WTC11 (cell line): ENCODE measurements at regions not wholly inside any gene's neighbourhood (a gene's known extent, or its start where the extent isn't known, plus 50 kb on each side); places are given as distances from the start of the nearest gene placed in this dataset.

Source experiments
- ATAC-seq: fragments of 200-7000 bp; cut with Tn5 transposase; 2 replicates; pipeline ENCODE4 v1.10.0; 2021; ENCODE audit warnings: mild to moderate bottlenecking, moderate library complexity
- CTCF ChIA-PET: fragments of 300-600 bp; sonication (Branson Sonifier 250); formaldehyde crosslinking; loops from one replicate; lab custom pipeline; 2021; ENCODE audit warnings: antibody characterized with exemption; lab: Charles Lee
- POLR2A ChIA-PET: fragments of 350-600 bp; sonication (Branson Sonifier 250); formaldehyde crosslinking; loops from one replicate; lab custom pipeline; 2021; ENCODE audit warnings: antibody characterized with exemption; lab: Charles Lee
- DNase-seq: peaks from one replicate; pipeline ENCODE4 v3.0.0; 2021; ENCODE audit warnings: low spot score
- H3K27ac Mint-ChIP-seq: 2 replicates; pipeline ENCODE4 v1.8.0; 2021; ENCODE audit warnings: mixed read lengths
- H3K27me3 Mint-ChIP-seq: 2 replicates; pipeline ENCODE4 v1.8.0; 2021; ENCODE audit warnings: low read depth, mild to moderate bottlenecking, moderate library complexity, mixed read lengths
- H3K36me3 Mint-ChIP-seq: 2 replicates; pipeline ENCODE4 v1.8.0; 2021; ENCODE audit warnings: mixed read lengths
- H3K4me1 Mint-ChIP-seq: 2 replicates; pipeline ENCODE4 v1.8.0; 2022; ENCODE audit warnings: mixed read lengths
- H3K4me3 Mint-ChIP-seq: 2 replicates; pipeline ENCODE4 v1.8.0; 2021; ENCODE audit warnings: mild to moderate bottlenecking, moderate library complexity, mixed read lengths
- H3K9me3 Mint-ChIP-seq: 2 replicates; pipeline ENCODE4 v1.8.0; 2021; ENCODE audit warnings: mixed read lengths
- HMGA2 ChIP-seq: fragments of 250-450 bp; sonication (Bioruptor Pico); IDR thresholded peaks from 2 replicates; pipeline ENCODE4 v1.4.0; 2021; ENCODE audit warnings: mild to moderate bottlenecking, moderate library complexity
- NFE2L1 ChIP-seq: sonication (generic); formaldehyde crosslinking; IDR thresholded peaks from 2 replicates; pipeline ENCODE4 v1.8.1; 2023; ENCODE audit warnings: missing genetic modification reagents
- PRRX2 ChIP-seq: fragments of 250-450 bp; sonication (Bioruptor Pico); IDR thresholded peaks from 2 replicates; pipeline ENCODE4 v1.8.0; 2021; ENCODE audit warnings: mild to moderate bottlenecking
- SMAD4 ChIP-seq: sonication (generic); formaldehyde crosslinking; IDR thresholded peaks from 2 replicates; pipeline ENCODE4 v1.8.0; 2022; ENCODE audit warnings: mild to moderate bottlenecking, missing genetic modification reagents
- TEAD1 ChIP-seq: sonication (generic); formaldehyde crosslinking; IDR thresholded peaks from 2 replicates; pipeline ENCODE4 v1.8.0; 2022; ENCODE audit warnings: mild to moderate bottlenecking, missing genetic modification reagents
- TEAD4 ChIP-seq: sonication (generic); formaldehyde crosslinking; IDR thresholded peaks from 2 replicates; pipeline ENCODE4 v1.8.0; 2022; ENCODE audit warnings: mild to moderate bottlenecking, missing genetic modification reagents
- ZNF219 ChIP-seq: sonication (generic); formaldehyde crosslinking; IDR thresholded peaks from 2 replicates; pipeline ENCODE4 v1.8.0; 2023; ENCODE audit warnings: missing genetic modification reagents, mild to moderate bottlenecking, borderline replicate concordance
- TF ChIP-seq, protein P1 (sequence below): fragments of 250-450 bp; sonication (Bioruptor Pico); IDR thresholded peaks from 2 replicates; pipeline ENCODE4 v1.9.0; 2021; ENCODE audit warnings: mild to moderate bottlenecking
- TF ChIP-seq, protein P2 (sequence below): sonication (generic); formaldehyde crosslinking; conservative IDR thresholded peaks from 2 replicates; pipeline ENCODE4 v1.8.1; 2022; ENCODE audit warnings: mild to moderate bottlenecking, missing genetic modification reagents
- TF ChIP-seq, protein P3 (sequence below): sonication (generic); formaldehyde crosslinking; IDR thresholded peaks from 2 replicates; pipeline ENCODE4 v1.8.1; 2022; ENCODE audit warnings: low read depth, missing genetic modification reagents, borderline replicate concordance
- TF ChIP-seq, protein P4 (sequence below): sonication (generic); formaldehyde crosslinking; IDR thresholded peaks from 2 replicates; pipeline ENCODE4 v1.8.1; 2022; ENCODE audit warnings: missing genetic modification reagents, borderline replicate concordance
- TF ChIP-seq, protein P5 (sequence below): sonication (generic); formaldehyde crosslinking; IDR thresholded peaks from 2 replicates; pipeline ENCODE4 v1.8.0; 2023; ENCODE audit warnings: missing genetic modification reagents
- TF ChIP-seq, protein P6 (sequence below): sonication (generic); formaldehyde crosslinking; IDR thresholded peaks from 2 replicates; pipeline ENCODE4 v1.8.1; 2023; ENCODE audit warnings: mild to moderate bottlenecking, missing genetic modification reagents, moderate library complexity
- TF ChIP-seq, protein P7 (sequence below): sonication (generic); formaldehyde crosslinking; IDR thresholded peaks from 2 replicates; pipeline ENCODE4 v1.8.1; 2022; ENCODE audit warnings: mild to moderate bottlenecking, moderate library complexity, missing genetic modification reagents
- TF ChIP-seq, protein P8 (sequence below): sonication (generic); formaldehyde crosslinking; IDR thresholded peaks from 2 replicates; pipeline ENCODE4 v1.8.1; 2022; ENCODE audit warnings: mild to moderate bottlenecking, missing genetic modification reagents, moderate library complexity, borderline replicate concordance
- TF ChIP-seq, protein P9 (sequence below): sonication (generic); formaldehyde crosslinking; IDR thresholded peaks from 2 replicates; pipeline ENCODE4 v1.8.1; 2023; ENCODE audit warnings: mild to moderate bottlenecking, missing genetic modification reagents, borderline replicate concordance

DNA sequence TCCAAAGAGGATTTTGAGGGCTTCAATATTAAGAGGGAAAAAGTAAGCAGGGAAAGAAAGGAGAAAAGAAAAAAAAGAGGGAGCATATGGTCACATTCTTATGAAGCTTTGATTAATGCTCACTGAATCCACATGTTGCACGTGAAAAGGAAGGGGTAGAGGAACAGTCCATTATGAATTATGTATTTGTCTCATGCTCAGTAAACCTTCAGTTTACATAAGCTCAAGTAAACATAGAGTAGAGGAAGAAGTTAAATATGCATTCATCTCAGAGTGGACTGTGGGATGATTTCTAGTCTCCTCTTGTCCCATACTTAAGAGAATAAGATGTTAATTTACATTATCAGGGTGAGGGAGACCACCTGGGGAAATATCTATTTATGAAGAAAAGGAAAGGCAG is 334.5 kb downstream of the IPO8 start:
- POLR2A ChIA-PET = no interaction called here
- TF ChIP-seq, protein P1, sequence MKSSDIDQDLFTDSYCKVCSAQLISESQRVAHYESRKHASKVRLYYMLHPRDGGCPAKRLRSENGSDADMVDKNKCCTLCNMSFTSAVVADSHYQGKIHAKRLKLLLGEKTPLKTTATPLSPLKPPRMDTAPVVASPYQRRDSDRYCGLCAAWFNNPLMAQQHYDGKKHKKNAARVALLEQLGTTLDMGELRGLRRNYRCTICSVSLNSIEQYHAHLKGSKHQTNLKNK (CRISPR knock-in tag) = no peak
- no peak for TF ChIP-seq HMGA2 (CRISPR knock-in tag)
- TF ChIP-seq, protein P2, sequence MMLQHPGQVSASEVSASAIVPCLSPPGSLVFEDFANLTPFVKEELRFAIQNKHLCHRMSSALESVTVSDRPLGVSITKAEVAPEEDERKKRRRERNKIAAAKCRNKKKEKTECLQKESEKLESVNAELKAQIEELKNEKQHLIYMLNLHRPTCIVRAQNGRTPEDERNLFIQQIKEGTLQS (CRISPR knock-in tag) = no peak
- no peaks in the 10 kb centered on the region; the same call in 1 of the 2 replicates for H3K27me3 Mint-ChIP-seq
- CTCF ChIA-PET = no interaction called here
- H3K4me3 Mint-ChIP-seq = no peak overlapping the region
- H3K9me3 Mint-ChIP-seq = peaks cover 61% of the 10 kb centered on the region
- peaks cover 31% of the 10 kb centered on the region for H3K36me3 Mint-ChIP-seq
- DNase-seq = no peak
- no peak overlapping the region for H3K27ac Mint-ChIP-seq
- no peaks in the 10 kb centered on the region for H3K4me1 Mint-ChIP-seq
- ATAC-seq = no peak

DNA sequence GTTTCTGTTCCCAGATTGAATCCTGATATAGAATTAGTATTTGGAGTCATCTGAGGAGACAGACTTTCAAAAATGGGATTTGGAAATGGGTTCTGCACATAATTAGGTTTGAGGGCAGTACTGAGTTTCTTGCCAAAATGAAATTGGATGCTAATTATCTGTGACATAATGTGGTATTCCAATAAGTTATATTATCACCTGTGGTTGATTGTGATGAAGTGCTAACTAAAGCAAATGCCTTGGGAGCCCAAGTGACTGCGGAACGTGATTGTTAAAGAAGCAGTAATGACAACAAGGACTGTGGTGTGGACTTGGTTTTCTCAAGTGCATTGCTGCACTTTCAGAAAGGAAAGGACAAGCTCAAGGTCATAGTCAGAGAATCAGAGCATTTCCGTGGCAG is 337.0 kb downstream of the IPO8 start:
- TF ChIP-seq, protein P3, sequence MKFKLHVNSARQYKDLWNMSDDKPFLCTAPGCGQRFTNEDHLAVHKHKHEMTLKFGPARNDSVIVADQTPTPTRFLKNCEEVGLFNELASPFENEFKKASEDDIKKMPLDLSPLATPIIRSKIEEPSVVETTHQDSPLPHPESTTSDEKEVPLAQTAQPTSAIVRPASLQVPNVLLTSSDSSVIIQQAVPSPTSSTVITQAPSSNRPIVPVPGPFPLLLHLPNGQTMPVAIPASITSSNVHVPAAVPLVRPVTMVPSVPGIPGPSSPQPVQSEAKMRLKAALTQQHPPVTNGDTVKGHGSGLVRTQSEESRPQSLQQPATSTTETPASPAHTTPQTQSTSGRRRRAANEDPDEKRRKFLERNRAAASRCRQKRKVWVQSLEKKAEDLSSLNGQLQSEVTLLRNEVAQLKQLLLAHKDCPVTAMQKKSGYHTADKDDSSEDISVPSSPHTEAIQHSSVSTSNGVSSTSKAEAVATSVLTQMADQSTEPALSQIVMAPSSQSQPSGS = no peak
- TF ChIP-seq, protein P4, sequence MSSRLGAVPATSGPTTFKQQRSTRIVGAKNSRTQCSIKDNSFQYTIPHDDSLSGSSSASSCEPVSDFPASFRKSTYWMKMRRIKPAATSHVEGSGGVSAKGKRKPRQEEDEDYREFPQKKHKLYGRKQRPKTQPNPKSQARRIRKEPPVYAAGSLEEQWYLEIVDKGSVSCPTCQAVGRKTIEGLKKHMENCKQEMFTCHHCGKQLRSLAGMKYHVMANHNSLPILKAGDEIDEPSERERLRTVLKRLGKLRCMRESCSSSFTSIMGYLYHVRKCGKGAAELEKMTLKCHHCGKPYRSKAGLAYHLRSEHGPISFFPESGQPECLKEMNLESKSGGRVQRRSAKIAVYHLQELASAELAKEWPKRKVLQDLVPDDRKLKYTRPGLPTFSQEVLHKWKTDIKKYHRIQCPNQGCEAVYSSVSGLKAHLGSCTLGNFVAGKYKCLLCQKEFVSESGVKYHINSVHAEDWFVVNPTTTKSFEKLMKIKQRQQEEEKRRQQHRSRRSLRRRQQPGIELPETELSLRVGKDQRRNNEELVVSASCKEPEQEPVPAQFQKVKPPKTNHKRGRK (CRISPR knock-in tag) = no peak
- TF ChIP-seq, protein P5, sequence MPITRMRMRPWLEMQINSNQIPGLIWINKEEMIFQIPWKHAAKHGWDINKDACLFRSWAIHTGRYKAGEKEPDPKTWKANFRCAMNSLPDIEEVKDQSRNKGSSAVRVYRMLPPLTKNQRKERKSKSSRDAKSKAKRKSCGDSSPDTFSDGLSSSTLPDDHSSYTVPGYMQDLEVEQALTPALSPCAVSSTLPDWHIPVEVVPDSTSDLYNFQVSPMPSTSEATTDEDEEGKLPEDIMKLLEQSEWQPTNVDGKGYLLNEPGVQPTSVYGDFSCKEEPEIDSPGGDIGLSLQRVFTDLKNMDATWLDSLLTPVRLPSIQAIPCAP = no peak
- TF ChIP-seq TEAD4 (CRISPR knock-in tag) (no peak), NFE2L1 (CRISPR knock-in tag) (no peak), PRRX2 (CRISPR knock-in tag) (no peak), TEAD1 (no peak)
- TF ChIP-seq, protein P6, sequence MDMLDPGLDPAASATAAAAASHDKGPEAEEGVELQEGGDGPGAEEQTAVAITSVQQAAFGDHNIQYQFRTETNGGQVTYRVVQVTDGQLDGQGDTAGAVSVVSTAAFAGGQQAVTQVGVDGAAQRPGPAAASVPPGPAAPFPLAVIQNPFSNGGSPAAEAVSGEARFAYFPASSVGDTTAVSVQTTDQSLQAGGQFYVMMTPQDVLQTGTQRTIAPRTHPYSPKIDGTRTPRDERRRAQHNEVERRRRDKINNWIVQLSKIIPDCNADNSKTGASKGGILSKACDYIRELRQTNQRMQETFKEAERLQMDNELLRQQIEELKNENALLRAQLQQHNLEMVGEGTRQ = no peak
- TF ChIP-seq, protein P7, sequence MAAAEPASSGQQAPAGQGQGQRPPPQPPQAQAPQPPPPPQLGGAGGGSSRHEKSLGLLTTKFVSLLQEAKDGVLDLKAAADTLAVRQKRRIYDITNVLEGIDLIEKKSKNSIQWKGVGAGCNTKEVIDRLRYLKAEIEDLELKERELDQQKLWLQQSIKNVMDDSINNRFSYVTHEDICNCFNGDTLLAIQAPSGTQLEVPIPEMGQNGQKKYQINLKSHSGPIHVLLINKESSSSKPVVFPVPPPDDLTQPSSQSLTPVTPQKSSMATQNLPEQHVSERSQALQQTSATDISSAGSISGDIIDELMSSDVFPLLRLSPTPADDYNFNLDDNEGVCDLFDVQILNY (CRISPR knock-in tag) = no peak
- TF ChIP-seq, protein P8, sequence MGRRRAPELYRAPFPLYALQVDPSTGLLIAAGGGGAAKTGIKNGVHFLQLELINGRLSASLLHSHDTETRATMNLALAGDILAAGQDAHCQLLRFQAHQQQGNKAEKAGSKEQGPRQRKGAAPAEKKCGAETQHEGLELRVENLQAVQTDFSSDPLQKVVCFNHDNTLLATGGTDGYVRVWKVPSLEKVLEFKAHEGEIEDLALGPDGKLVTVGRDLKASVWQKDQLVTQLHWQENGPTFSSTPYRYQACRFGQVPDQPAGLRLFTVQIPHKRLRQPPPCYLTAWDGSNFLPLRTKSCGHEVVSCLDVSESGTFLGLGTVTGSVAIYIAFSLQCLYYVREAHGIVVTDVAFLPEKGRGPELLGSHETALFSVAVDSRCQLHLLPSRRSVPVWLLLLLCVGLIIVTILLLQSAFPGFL (CRISPR knock-in tag) = no peak
- ChIA-PET CTCF (no interaction called here), POLR2A (no interaction called here)
- ATAC-seq = no peak
- no peak overlapping the region for H3K4me3 Mint-ChIP-seq
- no peaks in the 10 kb centered on the region for H3K4me1 Mint-ChIP-seq
- H3K27me3 Mint-ChIP-seq = peaks cover 2% of the 10 kb centered on the region; the same call in 1 of the 2 replicates
- H3K36me3 Mint-ChIP-seq = peaks cover 20% of the 10 kb centered on the region
- H3K9me3 Mint-ChIP-seq = peaks cover 42% of the 10 kb centered on the region
- no peak for DNase-seq
- H3K27ac Mint-ChIP-seq = no peak overlapping the region

DNA sequence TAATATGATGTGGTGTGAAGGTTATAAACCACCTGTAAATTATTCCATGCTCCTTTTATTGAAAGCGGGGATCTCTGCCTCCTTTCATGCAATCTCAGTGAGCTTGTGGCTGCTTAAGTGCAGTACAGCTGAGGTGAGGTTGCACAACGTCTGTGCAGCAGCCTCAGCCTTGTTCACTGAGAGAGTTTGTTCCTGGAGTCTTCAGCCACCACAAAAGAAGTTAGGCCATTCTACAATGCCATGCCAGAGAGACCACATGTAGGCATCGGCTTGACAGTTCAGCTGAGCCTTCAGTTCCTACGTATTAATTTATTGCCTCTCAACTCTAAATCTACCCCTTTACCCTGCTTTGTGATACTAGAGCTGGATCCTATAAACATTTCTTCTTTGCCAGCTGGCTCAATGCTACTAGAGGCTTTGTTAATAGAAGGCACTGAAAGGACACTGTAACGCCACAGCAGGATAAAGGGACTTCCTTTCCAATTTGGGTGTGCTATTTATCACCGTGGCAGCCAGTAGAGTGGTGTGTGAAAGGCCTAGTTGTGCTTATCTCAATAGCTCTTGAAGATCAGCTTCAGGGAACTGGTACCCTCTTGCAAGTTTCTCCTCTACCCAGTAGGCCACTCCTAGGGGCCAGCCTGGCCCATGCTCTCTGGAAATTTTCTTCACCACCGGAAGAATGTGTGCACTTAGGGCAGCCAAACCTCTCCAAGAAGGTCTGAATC is 337.7 kb downstream of the IPO8 start:
- H3K4me1 Mint-ChIP-seq = no peaks in the 10 kb centered on the region
- no peak overlapping the region for H3K27ac Mint-ChIP-seq
- TF ChIP-seq, protein P9, sequence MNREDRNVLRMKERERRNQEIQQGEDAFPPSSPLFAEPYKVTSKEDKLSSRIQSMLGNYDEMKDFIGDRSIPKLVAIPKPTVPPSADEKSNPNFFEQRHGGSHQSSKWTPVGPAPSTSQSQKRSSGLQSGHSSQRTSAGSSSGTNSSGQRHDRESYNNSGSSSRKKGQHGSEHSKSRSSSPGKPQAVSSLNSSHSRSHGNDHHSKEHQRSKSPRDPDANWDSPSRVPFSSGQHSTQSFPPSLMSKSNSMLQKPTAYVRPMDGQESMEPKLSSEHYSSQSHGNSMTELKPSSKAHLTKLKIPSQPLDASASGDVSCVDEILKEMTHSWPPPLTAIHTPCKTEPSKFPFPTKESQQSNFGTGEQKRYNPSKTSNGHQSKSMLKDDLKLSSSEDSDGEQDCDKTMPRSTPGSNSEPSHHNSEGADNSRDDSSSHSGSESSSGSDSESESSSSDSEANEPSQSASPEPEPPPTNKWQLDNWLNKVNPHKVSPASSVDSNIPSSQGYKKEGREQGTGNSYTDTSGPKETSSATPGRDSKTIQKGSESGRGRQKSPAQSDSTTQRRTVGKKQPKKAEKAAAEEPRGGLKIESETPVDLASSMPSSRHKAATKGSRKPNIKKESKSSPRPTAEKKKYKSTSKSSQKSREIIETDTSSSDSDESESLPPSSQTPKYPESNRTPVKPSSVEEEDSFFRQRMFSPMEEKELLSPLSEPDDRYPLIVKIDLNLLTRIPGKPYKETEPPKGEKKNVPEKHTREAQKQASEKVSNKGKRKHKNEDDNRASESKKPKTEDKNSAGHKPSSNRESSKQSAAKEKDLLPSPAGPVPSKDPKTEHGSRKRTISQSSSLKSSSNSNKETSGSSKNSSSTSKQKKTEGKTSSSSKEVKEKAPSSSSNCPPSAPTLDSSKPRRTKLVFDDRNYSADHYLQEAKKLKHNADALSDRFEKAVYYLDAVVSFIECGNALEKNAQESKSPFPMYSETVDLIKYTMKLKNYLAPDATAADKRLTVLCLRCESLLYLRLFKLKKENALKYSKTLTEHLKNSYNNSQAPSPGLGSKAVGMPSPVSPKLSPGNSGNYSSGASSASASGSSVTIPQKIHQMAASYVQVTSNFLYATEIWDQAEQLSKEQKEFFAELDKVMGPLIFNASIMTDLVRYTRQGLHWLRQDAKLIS (CRISPR knock-in tag) = no peak
- TF ChIP-seq SMAD4 (CRISPR knock-in tag) (no peak), ZNF219 (CRISPR knock-in tag) (no peak)
- TF ChIP-seq, all 79 proteins: peak for 0
- ChIA-PET CTCF (no interaction called here), POLR2A (no interaction called here)
- H3K36me3 Mint-ChIP-seq = peaks cover 14% of the 10 kb centered on the region
- peaks cover 2% of the 10 kb centered on the region; the same call in 1 of the 2 replicates for H3K27me3 Mint-ChIP-seq
- no peak for ATAC-seq
- peaks cover 37% of the 10 kb centered on the region for H3K9me3 Mint-ChIP-seq
- DNase-seq = no peak
- H3K4me3 Mint-ChIP-seq = no peak overlapping the region
